ENCODE measurements at regions not wholly inside any gene's neighbourhood (a gene's known extent, or its start where the extent isn't known, plus 50 kb on each side); places are given as distances from the start of the nearest gene placed in this dataset.

- no peak for DNase-seq (ENCODE audit: low spot score)
- Mint-ChIP-seq H3K4me1 (ENCODE audit: low read depth) (no peaks in the 10 kb centered on the region), H3K9me3 (no peaks in the 10 kb centered on the region), H3K27ac (no peak overlapping the region), H3K27me3 (ENCODE audit: insufficient read depth) (no peaks in the 10 kb centered on the region), H3K4me3 (no peak overlapping the region), H3K36me3 (ENCODE audit: low read depth) (no peaks in the 10 kb centered on the region)
- intact Hi-C loops (cut with micrococcal nuclease), result no loop called here
Measured at GRCh38 chr4:24443200-24443599, 141.2 kb downstream of the DHX15 start.

GRCh38 chr4:24440765-24441164 lies 143.6 kb downstream of the DHX15 start:
- intact Hi-C loops (cut with micrococcal nuclease), result no loop called here
- no peaks in the 10 kb centered on the region for H3K36me3 Mint-ChIP-seq (ENCODE audit: low read depth)
- H3K27me3 Mint-ChIP-seq (ENCODE audit: insufficient read depth), result no peaks in the 10 kb centered on the region
- H3K27ac Mint-ChIP-seq, result no peak overlapping the region
- no peak for DNase-seq (ENCODE audit: low spot score)
- H3K4me3 Mint-ChIP-seq, result no peak overlapping the region
- H3K4me1 Mint-ChIP-seq (ENCODE audit: low read depth), result no peaks in the 10 kb centered on the region
- no peaks in the 10 kb centered on the region for H3K9me3 Mint-ChIP-seq

GRCh38 chr4:24434241-24434640 lies 150.1 kb downstream of the DHX15 start:
- H3K27me3 Mint-ChIP-seq (ENCODE audit: insufficient read depth), result peaks cover 1% of the 10 kb centered on the region
- no peaks in the 10 kb centered on the region for H3K9me3 Mint-ChIP-seq
- DNase-seq (ENCODE audit: low spot score), result no peak
- no peak overlapping the region for H3K4me3 Mint-ChIP-seq
- intact Hi-C loops (cut with micrococcal nuclease), result no loop called here
- H3K27ac Mint-ChIP-seq, result no peak overlapping the region
- no peaks in the 10 kb centered on the region for H3K36me3 Mint-ChIP-seq (ENCODE audit: low read depth)
- H3K4me1 Mint-ChIP-seq (ENCODE audit: low read depth), result no peaks in the 10 kb centered on the region

GRCh38 chr4:24433515-24434214 lies 150.7 kb downstream of the DHX15 start:
- H3K27ac Mint-ChIP-seq, result no peak overlapping the region
- H3K4me1 Mint-ChIP-seq (ENCODE audit: low read depth), result no peaks in the 10 kb centered on the region
- H3K36me3 Mint-ChIP-seq (ENCODE audit: low read depth), result no peaks in the 10 kb centered on the region
- DNase-seq (ENCODE audit: low spot score), result no peak
- H3K27me3 Mint-ChIP-seq (ENCODE audit: insufficient read depth), result peaks cover 1% of the 10 kb centered on the region
- intact Hi-C loops (cut with micrococcal nuclease), result no loop called here
- no peak overlapping the region for H3K4me3 Mint-ChIP-seq
- no peaks in the 10 kb centered on the region for H3K9me3 Mint-ChIP-seq

GRCh38 chr4:24428850-24429249 lies 155.5 kb downstream of the DHX15 start:
- H3K4me1 Mint-ChIP-seq (ENCODE audit: low read depth), result no peaks in the 10 kb centered on the region
- no peaks in the 10 kb centered on the region for H3K36me3 Mint-ChIP-seq (ENCODE audit: low read depth)
- peaks cover 1% of the 10 kb centered on the region for H3K27me3 Mint-ChIP-seq (ENCODE audit: insufficient read depth)
- no peak for DNase-seq (ENCODE audit: low spot score)
- H3K9me3 Mint-ChIP-seq, result no peaks in the 10 kb centered on the region
- no peak overlapping the region for H3K4me3 Mint-ChIP-seq
- no peak overlapping the region for H3K27ac Mint-ChIP-seq
- intact Hi-C loops (cut with micrococcal nuclease), result no loop called here

GRCh38 chr4:24426557-24426956 lies 157.8 kb downstream of the DHX15 start:
- intact Hi-C loops (cut with micrococcal nuclease), result no loop called here
- no peaks in the 10 kb centered on the region for H3K27me3 Mint-ChIP-seq (ENCODE audit: insufficient read depth)

GRCh38 chr4:24425863-24426262 lies 158.5 kb downstream of the DHX15 start:
- intact Hi-C loops (cut with micrococcal nuclease), result no loop called here
- DNase-seq (ENCODE audit: low spot score), result no peak
- no peaks in the 10 kb centered on the region for H3K36me3 Mint-ChIP-seq (ENCODE audit: low read depth)
- no peaks in the 10 kb centered on the region for H3K4me1 Mint-ChIP-seq (ENCODE audit: low read depth)
- no peak overlapping the region for H3K27ac Mint-ChIP-seq
- no peak overlapping the region for H3K4me3 Mint-ChIP-seq
- H3K9me3 Mint-ChIP-seq, result no peaks in the 10 kb centered on the region
- H3K27me3 Mint-ChIP-seq (ENCODE audit: insufficient read depth), result no peaks in the 10 kb centered on the region

More at GRCh38 chr4:24426557-24426956, 157.8 kb downstream of the DHX15 start:
- Mint-ChIP-seq H3K9me3 (no peaks in the 10 kb centered on the region), H3K4me1 (ENCODE audit: low read depth) (no peaks in the 10 kb centered on the region), H3K27ac (no peak overlapping the region), H3K4me3 (no peak overlapping the region), H3K36me3 (ENCODE audit: low read depth) (no peaks in the 10 kb centered on the region)
- no peak for DNase-seq (ENCODE audit: low spot score)

GRCh38 chr4:24423670-24424069 lies 160.7 kb downstream of the DHX15 start:
- peaks cover 3% of the 10 kb centered on the region for H3K27me3 Mint-ChIP-seq (ENCODE audit: insufficient read depth)
- H3K4me1 Mint-ChIP-seq (ENCODE audit: low read depth), result no peaks in the 10 kb centered on the region
- no peak overlapping the region for H3K4me3 Mint-ChIP-seq
- DNase-seq (ENCODE audit: low spot score), result no peak
- no peak overlapping the region for H3K27ac Mint-ChIP-seq
- no peaks in the 10 kb centered on the region for H3K9me3 Mint-ChIP-seq
- intact Hi-C loops (cut with micrococcal nuclease), result no loop called here
- no peaks in the 10 kb centered on the region for H3K36me3 Mint-ChIP-seq (ENCODE audit: low read depth)

- DNase-seq (ENCODE audit: low spot score), result no peak
- no peaks in the 10 kb centered on the region for H3K9me3 Mint-ChIP-seq
- no peak overlapping the region for H3K4me3 Mint-ChIP-seq
- H3K27ac Mint-ChIP-seq, result no peak overlapping the region
- H3K27me3 Mint-ChIP-seq (ENCODE audit: insufficient read depth), result peaks cover 3% of the 10 kb centered on the region
- no peaks in the 10 kb centered on the region for H3K36me3 Mint-ChIP-seq (ENCODE audit: low read depth)
- intact Hi-C loops (cut with micrococcal nuclease), result no loop called here
- H3K4me1 Mint-ChIP-seq (ENCODE audit: low read depth), result no peaks in the 10 kb centered on the region
Measured at GRCh38 chr4:24422644-24423043, 161.7 kb downstream of the DHX15 start.

GRCh38 chr4:24419181-24420034 lies 164.9 kb downstream of the DHX15 start:
- no peak overlapping the region for H3K4me3 Mint-ChIP-seq
- no peaks in the 10 kb centered on the region for H3K4me1 Mint-ChIP-seq (ENCODE audit: low read depth)
- intact Hi-C loops (cut with micrococcal nuclease), result loop anchor here (2.0 kb wide), 1 partner anchor 1085 kb away; no protein-coding TSS in a partner anchor
- peak; percentile 42 for DNase-seq (ENCODE audit: low spot score)
- H3K9me3 Mint-ChIP-seq, result no peaks in the 10 kb centered on the region
- peaks cover 4% of the 10 kb centered on the region for H3K27me3 Mint-ChIP-seq (ENCODE audit: insufficient read depth)
- H3K27ac Mint-ChIP-seq, result no peak overlapping the region
- no peaks in the 10 kb centered on the region for H3K36me3 Mint-ChIP-seq (ENCODE audit: low read depth)

GRCh38 chr4:24417206-24417605 lies 167.1 kb downstream of the DHX15 start:
- DNase-seq (ENCODE audit: low spot score), result no peak
- H3K27ac Mint-ChIP-seq, result no peak overlapping the region
- H3K9me3 Mint-ChIP-seq, result no peaks in the 10 kb centered on the region
- H3K27me3 Mint-ChIP-seq (ENCODE audit: insufficient read depth), result peaks cover 8% of the 10 kb centered on the region
- H3K4me3 Mint-ChIP-seq, result no peak overlapping the region
- H3K36me3 Mint-ChIP-seq (ENCODE audit: low read depth), result no peaks in the 10 kb centered on the region
- intact Hi-C loops (cut with micrococcal nuclease), result no loop called here
- H3K4me1 Mint-ChIP-seq (ENCODE audit: low read depth), result no peaks in the 10 kb centered on the region

GRCh38 chr4:24416293-24416692 lies 168.1 kb downstream of the DHX15 start:
- intact Hi-C loops (cut with micrococcal nuclease), result no loop called here
- Mint-ChIP-seq H3K27ac (no peak overlapping the region), H3K4me3 (no peak overlapping the region), H3K27me3 (ENCODE audit: insufficient read depth) (peaks cover 8% of the 10 kb centered on the region), H3K36me3 (ENCODE audit: low read depth) (no peaks in the 10 kb centered on the region), H3K9me3 (no peaks in the 10 kb centered on the region), H3K4me1 (ENCODE audit: low read depth) (no peaks in the 10 kb centered on the region)
- DNase-seq (ENCODE audit: low spot score), result no peak

- Mint-ChIP-seq H3K4me1 (ENCODE audit: low read depth) (no peaks in the 10 kb centered on the region), H3K36me3 (ENCODE audit: low read depth) (no peaks in the 10 kb centered on the region), H3K27ac (no peak overlapping the region), H3K9me3 (no peaks in the 10 kb centered on the region), H3K4me3 (no peak overlapping the region), H3K27me3 (ENCODE audit: insufficient read depth) (peaks cover 10% of the 10 kb centered on the region)
- no peak for DNase-seq (ENCODE audit: low spot score)
- intact Hi-C loops (cut with micrococcal nuclease), result no loop called here
Measured at GRCh38 chr4:24413311-24413784, 171.0 kb downstream of the DHX15 start.
